ENCODE measurements at regions not wholly inside any gene's neighbourhood (a gene's known extent, or its start where the extent isn't known, plus 50 kb on each side); places are given as distances from the start of the nearest gene placed in this dataset.

DNA sequence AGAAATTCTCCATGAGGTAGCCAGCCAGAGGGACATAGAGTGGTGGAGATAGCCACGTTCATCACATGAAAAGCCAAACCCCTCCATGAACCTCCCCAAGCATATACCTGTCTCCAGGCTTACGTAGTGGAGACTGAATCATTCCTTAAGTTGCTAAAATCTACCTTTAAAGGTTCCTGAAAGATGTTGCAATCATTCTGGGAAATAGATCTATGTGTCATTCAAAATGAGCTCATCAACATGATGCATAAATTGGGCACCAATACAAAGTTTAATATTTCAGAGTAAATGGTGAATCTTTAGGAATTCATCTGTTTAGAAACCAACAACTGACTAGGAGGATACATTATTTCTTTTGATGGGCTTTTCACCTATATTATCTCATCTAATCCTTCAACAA is 362.6 kb upstream of the ID2 start:
- H4K20me1 ChIP-seq (ENCODE audit: insufficient read depth, low read length, poor library complexity, severe bottlenecking): no peaks in the 10 kb centered on the region
- no peaks in the 10 kb centered on the region for H3K36me3 ChIP-seq (ENCODE audit: insufficient read depth, low read length)
- H3K4me2 ChIP-seq (ENCODE audit: low read depth, low read length, poor library complexity, severe bottlenecking): no peak overlapping the region
- no peaks in the 10 kb centered on the region for H3K9me3 ChIP-seq (ENCODE audit: insufficient read depth, low read depth, low read length)
- no peaks in the 10 kb centered on the region for H3K9me2 ChIP-seq (replicated peaks; ENCODE audit: low read depth, low read length)
- no peak overlapping the region for H3K4me3 ChIP-seq (ENCODE audit: low read length, poor library complexity, severe bottlenecking)
- H3F3A ChIP-seq (ENCODE audit: low read depth): no peaks in the 10 kb centered on the region
- H3K27me3 ChIP-seq (ENCODE audit: insufficient read depth, low read length, poor library complexity, severe bottlenecking): no peaks in the 10 kb centered on the region
- no peaks in the 10 kb centered on the region for H3K79me2 ChIP-seq (ENCODE audit: insufficient read depth, low read length)
- no peak overlapping the region for H3K9ac ChIP-seq (ENCODE audit: low read depth, low read length, poor library complexity, severe bottlenecking)
- H2AFZ ChIP-seq (ENCODE audit: low read length): no peak overlapping the region
- TF ChIP-seq, protein P1, sequence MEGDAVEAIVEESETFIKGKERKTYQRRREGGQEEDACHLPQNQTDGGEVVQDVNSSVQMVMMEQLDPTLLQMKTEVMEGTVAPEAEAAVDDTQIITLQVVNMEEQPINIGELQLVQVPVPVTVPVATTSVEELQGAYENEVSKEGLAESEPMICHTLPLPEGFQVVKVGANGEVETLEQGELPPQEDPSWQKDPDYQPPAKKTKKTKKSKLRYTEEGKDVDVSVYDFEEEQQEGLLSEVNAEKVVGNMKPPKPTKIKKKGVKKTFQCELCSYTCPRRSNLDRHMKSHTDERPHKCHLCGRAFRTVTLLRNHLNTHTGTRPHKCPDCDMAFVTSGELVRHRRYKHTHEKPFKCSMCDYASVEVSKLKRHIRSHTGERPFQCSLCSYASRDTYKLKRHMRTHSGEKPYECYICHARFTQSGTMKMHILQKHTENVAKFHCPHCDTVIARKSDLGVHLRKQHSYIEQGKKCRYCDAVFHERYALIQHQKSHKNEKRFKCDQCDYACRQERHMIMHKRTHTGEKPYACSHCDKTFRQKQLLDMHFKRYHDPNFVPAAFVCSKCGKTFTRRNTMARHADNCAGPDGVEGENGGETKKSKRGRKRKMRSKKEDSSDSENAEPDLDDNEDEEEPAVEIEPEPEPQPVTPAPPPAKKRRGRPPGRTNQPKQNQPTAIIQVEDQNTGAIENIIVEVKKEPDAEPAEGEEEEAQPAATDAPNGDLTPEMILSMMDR (conservative IDR thresholded peaks at IDR 0.05; ENCODE audit: low read length): no peak
- peaks cover 24% of the 10 kb centered on the region for H3K4me1 ChIP-seq (ENCODE audit: insufficient read depth, low read length, poor library complexity, severe bottlenecking)

DNA sequence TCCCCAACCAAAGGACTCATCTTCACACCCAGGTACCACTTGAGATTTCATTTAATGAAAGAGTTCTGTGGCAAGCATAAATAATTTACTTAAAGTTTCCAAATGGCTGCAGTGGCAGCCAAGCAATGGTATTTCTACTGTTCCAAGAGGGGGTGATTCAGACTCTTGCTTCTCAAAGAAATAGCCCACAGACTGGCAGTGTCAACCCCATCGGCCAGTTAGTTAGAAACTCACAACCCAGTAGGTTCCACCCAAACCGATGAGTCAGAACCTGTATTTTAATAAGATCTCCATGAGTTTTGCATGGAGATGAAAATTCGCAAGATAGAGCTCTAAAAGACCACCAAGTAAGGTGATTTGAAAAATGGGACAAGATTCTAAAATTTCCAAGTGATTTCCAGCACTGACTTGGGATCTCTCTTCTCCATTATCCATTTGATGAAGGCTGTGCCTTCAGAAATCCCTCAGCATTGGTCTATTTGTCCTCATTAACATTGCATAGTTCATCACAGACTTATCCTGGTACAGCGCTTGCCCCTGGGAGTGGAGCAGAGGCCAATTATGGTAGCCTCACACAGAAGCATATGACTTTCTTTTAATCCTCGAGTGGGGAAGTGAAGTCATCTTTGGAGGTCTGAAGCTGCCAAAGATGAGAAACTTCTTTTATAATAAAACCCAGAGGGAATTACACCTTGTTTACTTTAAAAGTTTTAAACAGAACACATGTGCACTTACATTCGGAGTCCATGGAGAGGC is 361.4 kb upstream of the ID2 start:
- Histone ChIP-seq H3K4me3 (ENCODE audit: low read length, poor library complexity, severe bottlenecking) (no peak overlapping the region), H3F3A (ENCODE audit: low read depth) (no peaks in the 10 kb centered on the region), H3K4me2 (ENCODE audit: low read depth, low read length, poor library complexity, severe bottlenecking) (no peak overlapping the region), H2AFZ (ENCODE audit: low read length) (no peak overlapping the region), H4K20me1 (ENCODE audit: insufficient read depth, low read length, poor library complexity, severe bottlenecking) (no peaks in the 10 kb centered on the region), H3K79me2 (ENCODE audit: insufficient read depth, low read length) (no peaks in the 10 kb centered on the region), H3K9me2 (replicated peaks; ENCODE audit: low read depth, low read length) (no peaks in the 10 kb centered on the region), H3K36me3 (ENCODE audit: insufficient read depth, low read length) (no peaks in the 10 kb centered on the region), H3K9ac (ENCODE audit: low read depth, low read length, poor library complexity, severe bottlenecking) (no peak overlapping the region), H3K9me3 (ENCODE audit: insufficient read depth, low read depth, low read length) (no peaks in the 10 kb centered on the region), H3K4me1 (ENCODE audit: insufficient read depth, low read length, poor library complexity, severe bottlenecking) (peaks cover 27% of the 10 kb centered on the region), H3K27me3 (ENCODE audit: insufficient read depth, low read length, poor library complexity, severe bottlenecking) (no peaks in the 10 kb centered on the region)
- TF ChIP-seq, protein P1 (conservative IDR thresholded peaks at IDR 0.05; ENCODE audit: low read length): no peak
- no peak for TF ChIP-seq EZH2phosphoT487 (IDR thresholded peaks at IDR 0.05; ENCODE audit: borderline replicate concordance)

DNA sequence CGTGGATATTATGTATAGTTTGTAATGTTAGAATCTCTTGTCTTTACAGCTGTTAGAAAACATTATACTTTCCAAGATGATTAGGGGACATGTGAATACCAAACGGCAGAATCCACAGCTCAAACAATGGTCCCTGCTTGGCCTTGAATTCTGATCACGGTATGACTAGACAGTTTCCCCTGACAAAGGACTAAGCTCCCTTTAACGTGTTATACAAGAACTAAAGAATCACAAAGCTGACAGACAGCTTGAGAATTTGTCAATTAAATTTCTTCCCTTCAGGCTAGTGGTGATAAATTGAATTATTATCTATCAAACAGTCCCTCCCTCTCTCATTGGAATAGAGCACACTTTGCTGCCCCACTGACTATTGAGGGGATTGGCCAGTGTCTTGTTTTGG is 359.2 kb upstream of the ID2 start:
- H3K9me3 ChIP-seq (ENCODE audit: insufficient read depth, low read depth, low read length): no peaks in the 10 kb centered on the region
- H3F3A ChIP-seq (ENCODE audit: low read depth): no peaks in the 10 kb centered on the region
- H3K4me2 ChIP-seq (ENCODE audit: low read depth, low read length, poor library complexity, severe bottlenecking): no peak overlapping the region
- H2AFZ ChIP-seq (ENCODE audit: low read length): no peak overlapping the region
- H3K9ac ChIP-seq (ENCODE audit: low read depth, low read length, poor library complexity, severe bottlenecking): no peak overlapping the region
- H3K36me3 ChIP-seq (ENCODE audit: insufficient read depth, low read length): no peaks in the 10 kb centered on the region
- no peaks in the 10 kb centered on the region for H3K27me3 ChIP-seq (ENCODE audit: insufficient read depth, low read length, poor library complexity, severe bottlenecking)
- TF ChIP-seq, protein P1 (conservative IDR thresholded peaks at IDR 0.05; ENCODE audit: low read length): no peak
- no peak for TF ChIP-seq EZH2phosphoT487 (IDR thresholded peaks at IDR 0.05; ENCODE audit: borderline replicate concordance)
- H3K79me2 ChIP-seq (ENCODE audit: insufficient read depth, low read length): no peaks in the 10 kb centered on the region
- H3K4me3 ChIP-seq (ENCODE audit: low read length, poor library complexity, severe bottlenecking): no peak overlapping the region
- no peaks in the 10 kb centered on the region for H3K9me2 ChIP-seq (replicated peaks; ENCODE audit: low read depth, low read length)
- peaks cover 36% of the 10 kb centered on the region for H3K4me1 ChIP-seq (ENCODE audit: insufficient read depth, low read length, poor library complexity, severe bottlenecking)
- no peaks in the 10 kb centered on the region for H4K20me1 ChIP-seq (ENCODE audit: insufficient read depth, low read length, poor library complexity, severe bottlenecking)

All from Loucy (cell line).